Pancreas (tissue), 10 donors: ENCODE measurements at regions not wholly inside any gene's neighbourhood (a gene's known extent, or its start where the extent isn't known, plus 50 kb on each side); places are given as distances from the start of the nearest gene placed in this dataset.

Experiments
- ATAC-seq, 4 donors: fragments of 200-7000 bp; cut with Tn5 transposase; one replicate each; pipeline versions ENCODE4 v1.8.0 to v1.9.1; 2020; ENCODE audit warnings: mild to moderate bottlenecking in 4 of 4, moderate library complexity in 4 of 4
- DNase-seq, 6 donors: peaks; one replicate each; pipeline ENCODE4 v3.0.0-alpha.2; 2020
- FAIRE-seq: peaks from 2 replicates; lab custom pipeline; 2012; peaks lifted over from hg19 to GRCh38; lab: Jason Lieb, UNC
- H3K27ac ChIP-seq, 4 donors: fragments of 200-600 bp; sonication (generic); 1 replicate in 3 of 4; 2 replicates in 1 of 4; pipeline versions ENCODE4 v1.5.0 to v1.8.0; 2020
- H3K27me3 ChIP-seq, 4 donors: fragments of 200-600 bp; one replicate each; pipeline ENCODE4 v1.8.0; 2021
- H3K36me3 ChIP-seq, 3 donors: fragments of 200-600 bp; sonication (generic) in 1 of 3; one replicate each; pipeline versions ENCODE4 v1.5.0 to v1.8.0; 2020 to 2021
- H3K4me1 ChIP-seq, 3 donors: fragments of 200-600 bp; one replicate each; pipeline ENCODE4 v1.8.0; 2021
- H3K4me3 ChIP-seq, 4 donors: fragments of 200-600 bp; sonication (generic) in 2 of 4; one replicate each; pipeline versions ENCODE4 v1.5.0 to v1.8.0; 2020 to 2021
- H3K9me3 ChIP-seq, 4 donors: fragments of 200-600 bp; one replicate each; pipeline ENCODE4 v1.8.0; 2021
- WGBS, 2 donors: extraction: QIAGEN DNeasy Blood & Tissue Kit; methylation state at CpG; one replicate each; pipeline ENCODE4 v1.1.7; 2013; 5-methylcytosine and 5-hydroxymethylcytosine counted together
- intact Hi-C, 3 donors: fragments of 100-400 bp; cut with DNase I; formaldehyde crosslinking; loops; one replicate each; pipeline versions ENCODE4 v1.11.1 to v1.14.2; 2022
- TF ChIP-seq, protein P1 (sequence below), 4 donors: fragments of 200-600 bp; sonication (generic) in 3 of 4; IDR thresholded peaks; one replicate each; pipeline versions ENCODE4 v1.5.0 to v1.8.0; 2021; ENCODE audit warnings: antibody characterized with exemption in 4 of 4
- donor health status: healthy with polysubstance abuse.
- donor health status: DM: no; HTN: no; CAD: no; lungs with moderate emphysema.
- donor health status: DM: no; HTN: no; CAD: no.
- donor health status: control.
- donor health status: control.
- donor health status: Bipolar disorder and iron deficiency.
- donor health status: DM: yes; HTN: yes; CAD: no.
- donor health status: DM: no; HTN: no; CAD: no.
- donor health status: DM: no; HTN: no; CAD: no.
- donor health status: DM: yes; HTN: yes; CAD: no.

GRCh38 chr17:31588512-31588911, 197.0 kb downstream of the RAB11FIP4 start:
- H3K27ac ChIP-seq = no peak overlapping the region
- no peaks in the 10 kb centered on the region for H3K27me3 ChIP-seq
- no peaks in the 10 kb centered on the region for H3K4me1 ChIP-seq
- TF ChIP-seq, protein P1, sequence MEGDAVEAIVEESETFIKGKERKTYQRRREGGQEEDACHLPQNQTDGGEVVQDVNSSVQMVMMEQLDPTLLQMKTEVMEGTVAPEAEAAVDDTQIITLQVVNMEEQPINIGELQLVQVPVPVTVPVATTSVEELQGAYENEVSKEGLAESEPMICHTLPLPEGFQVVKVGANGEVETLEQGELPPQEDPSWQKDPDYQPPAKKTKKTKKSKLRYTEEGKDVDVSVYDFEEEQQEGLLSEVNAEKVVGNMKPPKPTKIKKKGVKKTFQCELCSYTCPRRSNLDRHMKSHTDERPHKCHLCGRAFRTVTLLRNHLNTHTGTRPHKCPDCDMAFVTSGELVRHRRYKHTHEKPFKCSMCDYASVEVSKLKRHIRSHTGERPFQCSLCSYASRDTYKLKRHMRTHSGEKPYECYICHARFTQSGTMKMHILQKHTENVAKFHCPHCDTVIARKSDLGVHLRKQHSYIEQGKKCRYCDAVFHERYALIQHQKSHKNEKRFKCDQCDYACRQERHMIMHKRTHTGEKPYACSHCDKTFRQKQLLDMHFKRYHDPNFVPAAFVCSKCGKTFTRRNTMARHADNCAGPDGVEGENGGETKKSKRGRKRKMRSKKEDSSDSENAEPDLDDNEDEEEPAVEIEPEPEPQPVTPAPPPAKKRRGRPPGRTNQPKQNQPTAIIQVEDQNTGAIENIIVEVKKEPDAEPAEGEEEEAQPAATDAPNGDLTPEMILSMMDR (IDR thresholded peaks at IDR 0.05) = no peak
- DNase-seq (no peak), ATAC-seq (no peak), FAIRE-seq (no peak)
- no peaks in the 10 kb centered on the region for H3K36me3 ChIP-seq
- no peak overlapping the region for H3K4me3 ChIP-seq
- 85 to 88% methylated on average over 4 of the region's 4 CpGs for WGBS, 2 donors
- intact Hi-C loops = no loop called here
- no peaks in the 10 kb centered on the region for H3K9me3 ChIP-seq

DNA sequence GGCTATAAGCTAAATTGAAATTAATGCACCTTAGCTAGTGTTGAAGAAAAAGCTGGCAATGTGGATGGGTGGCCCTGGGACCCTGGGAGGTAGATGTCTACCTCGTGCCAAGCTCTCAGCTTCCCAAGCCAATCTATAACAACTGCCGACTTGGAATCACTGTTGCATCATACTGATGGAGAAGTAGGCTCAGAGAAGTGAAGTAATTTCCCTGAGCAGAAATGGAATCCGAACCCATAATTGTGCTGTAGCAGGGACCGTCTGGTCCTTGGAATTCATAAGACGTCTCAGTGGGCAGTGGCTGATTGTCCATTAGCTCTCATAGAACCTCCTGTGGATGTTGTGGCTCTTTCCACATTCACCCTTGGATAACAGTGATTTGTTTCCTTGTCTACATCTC, 196.6 kb downstream of the RAB11FIP4 start:
- no peak overlapping the region for H3K27ac ChIP-seq
- ATAC-seq = no peak
- WGBS, 2 donors = 74 to 84% methylated on average over 5 of the region's 5 CpGs

More for the DNA sequence above, 196.6 kb downstream of the RAB11FIP4 start:
- FAIRE-seq = no peak
- intact Hi-C loops = no loop called here
- TF ChIP-seq, protein P1 (IDR thresholded peaks at IDR 0.05) = no peak
- Histone ChIP-seq H3K4me3 (no peak overlapping the region), H3K9me3 (no peaks in the 10 kb centered on the region), H3K27me3 (no peaks in the 10 kb centered on the region), H3K4me1 (no peaks in the 10 kb centered on the region), H3K36me3 (no peaks in the 10 kb centered on the region)
- DNase-seq = no peak
